Osteocyte (in vitro differentiated cells): ENCODE measurements at regions not wholly inside any gene's neighbourhood (a gene's known extent, or its start where the extent isn't known, plus 50 kb on each side); places are given as distances from the start of the nearest gene placed in this dataset.

Experiments
- DNase-seq: peaks from one replicate; pipeline ENCODE4 v3.0.0; 2021; ENCODE audit warnings: mixed read lengths; ENCODE audit not compliant: unreplicated experiment; ENCODE audit errors: extremely low spot score
- H3K27ac Mint-ChIP-seq: one replicate; pipeline ENCODE4 v1.8.0; 2021; ENCODE audit warnings: mild to moderate bottlenecking, mixed read lengths; ENCODE audit not compliant: unreplicated experiment
- H3K27me3 Mint-ChIP-seq: one replicate; pipeline ENCODE4 v1.8.0; 2021; ENCODE audit warnings: mixed read lengths; ENCODE audit not compliant: unreplicated experiment
- H3K36me3 Mint-ChIP-seq: one replicate; pipeline ENCODE4 v1.8.0; 2021; ENCODE audit warnings: mixed read lengths; ENCODE audit not compliant: unreplicated experiment
- H3K4me1 Mint-ChIP-seq: one replicate; pipeline ENCODE4 v1.8.0; 2021; ENCODE audit warnings: mixed read lengths; ENCODE audit not compliant: unreplicated experiment
- H3K4me3 Mint-ChIP-seq: one replicate; pipeline ENCODE4 v1.8.0; 2021; ENCODE audit warnings: mild to moderate bottlenecking, moderate library complexity, mixed read lengths; ENCODE audit not compliant: unreplicated experiment
- H3K9me3 Mint-ChIP-seq: one replicate; pipeline ENCODE4 v1.8.0; 2021; ENCODE audit warnings: mixed read lengths; ENCODE audit not compliant: unreplicated experiment
- TF ChIP-seq, protein P1 (sequence below): fragments of 200-600 bp; sonication (generic); IDR thresholded peaks from 2 replicates; pipeline ENCODE4 v1.5.0; 2021; ENCODE audit warnings: antibody characterized with exemption, mild to moderate bottlenecking, moderate library complexity

DNA sequence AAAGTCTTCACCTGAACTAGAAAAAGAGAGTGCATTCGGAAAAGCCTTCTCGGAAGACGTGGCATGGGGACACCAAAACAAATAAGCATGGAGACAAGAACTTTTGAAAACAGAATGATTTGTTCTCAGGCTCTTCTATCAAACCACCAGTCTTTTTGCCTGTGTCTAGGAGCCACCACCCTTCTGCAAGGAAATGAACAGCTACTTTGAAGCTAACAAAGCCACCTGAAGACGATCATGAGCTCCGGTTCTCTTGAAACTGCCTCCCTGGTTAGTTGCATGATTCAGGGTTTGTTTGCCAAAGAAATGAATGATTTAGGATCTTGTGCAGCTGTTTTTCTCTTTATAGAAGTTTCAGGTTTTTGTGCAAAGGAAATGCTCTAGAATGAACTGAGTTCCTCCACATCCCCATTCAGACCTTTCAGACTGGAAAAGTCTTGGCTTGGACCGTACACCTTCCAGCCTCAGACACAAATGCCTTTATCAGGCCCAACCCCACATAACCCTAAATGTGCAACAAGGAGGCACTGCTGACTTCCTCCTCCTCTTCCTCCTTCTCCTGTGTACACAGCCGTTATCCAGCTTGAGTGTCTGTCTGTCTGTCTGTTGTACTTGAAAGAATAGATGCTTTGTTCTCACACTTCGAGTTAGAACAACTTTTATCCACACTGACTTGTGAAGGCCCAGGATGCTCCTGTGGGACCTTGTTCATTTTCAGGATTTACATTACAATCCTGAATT is 334.8 kb upstream of the KLF3 start:
- Mint-ChIP-seq H3K27me3 (peaks cover 5% of the 10 kb centered on the region), H3K36me3 (no peaks in the 10 kb centered on the region), H3K4me1 (peaks cover 6% of the 10 kb centered on the region), H3K27ac (no peak overlapping the region), H3K4me3 (no peak overlapping the region), H3K9me3 (no peaks in the 10 kb centered on the region)
- no peak for DNase-seq
- TF ChIP-seq, protein P1, sequence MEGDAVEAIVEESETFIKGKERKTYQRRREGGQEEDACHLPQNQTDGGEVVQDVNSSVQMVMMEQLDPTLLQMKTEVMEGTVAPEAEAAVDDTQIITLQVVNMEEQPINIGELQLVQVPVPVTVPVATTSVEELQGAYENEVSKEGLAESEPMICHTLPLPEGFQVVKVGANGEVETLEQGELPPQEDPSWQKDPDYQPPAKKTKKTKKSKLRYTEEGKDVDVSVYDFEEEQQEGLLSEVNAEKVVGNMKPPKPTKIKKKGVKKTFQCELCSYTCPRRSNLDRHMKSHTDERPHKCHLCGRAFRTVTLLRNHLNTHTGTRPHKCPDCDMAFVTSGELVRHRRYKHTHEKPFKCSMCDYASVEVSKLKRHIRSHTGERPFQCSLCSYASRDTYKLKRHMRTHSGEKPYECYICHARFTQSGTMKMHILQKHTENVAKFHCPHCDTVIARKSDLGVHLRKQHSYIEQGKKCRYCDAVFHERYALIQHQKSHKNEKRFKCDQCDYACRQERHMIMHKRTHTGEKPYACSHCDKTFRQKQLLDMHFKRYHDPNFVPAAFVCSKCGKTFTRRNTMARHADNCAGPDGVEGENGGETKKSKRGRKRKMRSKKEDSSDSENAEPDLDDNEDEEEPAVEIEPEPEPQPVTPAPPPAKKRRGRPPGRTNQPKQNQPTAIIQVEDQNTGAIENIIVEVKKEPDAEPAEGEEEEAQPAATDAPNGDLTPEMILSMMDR = no peak

- no peak overlapping the region for H3K27ac Mint-ChIP-seq
These were observed 333.7 kb upstream of the KLF3 start for GRCh38 chr4:38330321-38330720.

DNA sequence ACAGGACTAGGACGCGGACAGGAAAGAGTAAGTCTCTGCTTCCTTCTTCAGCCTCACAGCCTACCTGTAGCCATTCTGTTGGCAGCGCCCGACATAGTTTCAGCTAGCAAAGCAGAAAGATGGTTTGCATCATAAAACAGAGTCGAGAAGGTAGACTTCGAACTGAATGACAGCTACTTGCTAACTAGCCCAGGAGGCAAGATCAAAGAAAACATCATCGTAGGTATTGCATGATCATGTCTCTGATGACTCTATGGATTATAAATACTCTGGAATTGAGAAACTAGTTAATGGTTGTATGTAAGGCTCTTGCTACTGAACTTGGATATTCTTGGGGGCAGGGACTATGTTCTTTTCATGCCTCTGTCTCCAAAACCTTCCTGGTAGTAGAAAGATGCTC is 333.1 kb upstream of the KLF3 start:
- TF ChIP-seq, protein P1 = no peak
- H3K27ac Mint-ChIP-seq = no peak overlapping the region

More at GRCh38 chr4:38330321-38330720, 333.7 kb upstream of the KLF3 start:
- H3K9me3 Mint-ChIP-seq = no peaks in the 10 kb centered on the region
- no peak overlapping the region for H3K4me3 Mint-ChIP-seq
- TF ChIP-seq, protein P1 = no peak
- peaks cover 9% of the 10 kb centered on the region for H3K27me3 Mint-ChIP-seq
- H3K36me3 Mint-ChIP-seq = no peaks in the 10 kb centered on the region
- H3K4me1 Mint-ChIP-seq = peaks cover 12% of the 10 kb centered on the region
- DNase-seq = no peak

DNA sequence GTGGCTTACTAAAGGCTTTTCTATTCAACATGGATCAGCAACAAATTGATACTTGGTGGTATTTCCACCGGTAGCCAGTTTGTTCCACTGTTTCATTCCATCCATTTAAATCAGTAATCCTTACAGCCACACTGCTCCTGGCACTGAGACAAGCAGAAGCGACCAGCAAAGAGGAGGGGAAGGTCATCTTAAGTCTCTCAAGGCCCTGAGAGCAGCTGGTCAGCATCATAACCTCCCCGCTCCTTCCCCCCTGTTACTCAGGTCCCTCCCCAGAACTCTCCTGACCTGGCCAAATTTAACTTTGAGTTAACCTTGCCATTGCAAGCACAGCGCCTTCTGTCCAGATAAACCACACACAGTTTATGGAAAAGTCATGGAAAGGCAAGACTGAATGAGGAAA is 331.3 kb upstream of the KLF3 start:
- no peak for DNase-seq
- Mint-ChIP-seq H3K4me3 (no peak overlapping the region), H3K27me3 (peaks cover 9% of the 10 kb centered on the region), H3K27ac (no peak overlapping the region), H3K9me3 (no peaks in the 10 kb centered on the region), H3K4me1 (peaks cover 13% of the 10 kb centered on the region), H3K36me3 (no peaks in the 10 kb centered on the region)
- TF ChIP-seq, protein P1 = no peak

More for the DNA sequence above, 333.1 kb upstream of the KLF3 start:
- Mint-ChIP-seq H3K27me3 (peaks cover 9% of the 10 kb centered on the region), H3K4me1 (peaks cover 13% of the 10 kb centered on the region), H3K36me3 (no peaks in the 10 kb centered on the region), H3K4me3 (no peak overlapping the region), H3K9me3 (no peaks in the 10 kb centered on the region)
- DNase-seq = no peak

DNA sequence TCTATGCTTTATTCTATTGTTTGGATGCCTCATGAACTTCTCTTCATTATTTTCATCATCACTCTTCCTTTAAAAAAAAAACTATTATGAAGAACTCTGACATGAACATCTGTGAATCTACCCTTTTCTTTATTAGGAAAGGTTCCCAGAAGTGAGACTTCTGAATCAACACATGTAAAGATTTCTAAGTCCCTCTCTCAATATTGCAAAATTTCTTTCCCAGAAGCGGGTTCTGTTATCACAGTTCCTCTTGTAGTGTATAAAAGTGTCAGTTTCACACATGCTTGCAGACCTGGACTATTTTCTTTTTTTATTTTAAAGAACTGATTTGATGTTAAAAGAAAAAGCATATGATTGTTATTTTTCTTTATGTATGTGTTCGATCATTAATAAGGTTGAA is 330.8 kb upstream of the KLF3 start:
- peaks cover 4% of the 10 kb centered on the region for H3K9me3 Mint-ChIP-seq
- peaks cover 11% of the 10 kb centered on the region for H3K4me1 Mint-ChIP-seq
- H3K27me3 Mint-ChIP-seq = peaks cover 12% of the 10 kb centered on the region
- no peak for DNase-seq
- H3K36me3 Mint-ChIP-seq = peaks cover 3% of the 10 kb centered on the region
- TF ChIP-seq, protein P1 = no peak
- H3K27ac Mint-ChIP-seq = no peak overlapping the region
- H3K4me3 Mint-ChIP-seq = no peak overlapping the region
